GM21360 (cell line): ENCODE measurements at regions not wholly inside any gene's neighbourhood (a gene's known extent, or its start where the extent isn't known, plus 50 kb on each side); places are given as distances from the start of the nearest gene placed in this dataset.
"Not testable (repeated sequence)": the region's sequence is repeated elsewhere in the genome, so short reads cannot be mapped to it uniquely, and the experiment has no call there.

ENCODE experiments used
- ATAC-seq: cut with Tn5 transposase; IDR thresholded peaks from one replicate; pipeline ENCODE4 v1.9.1; 2021; ENCODE audit warnings: mild to moderate bottlenecking, moderate library complexity; ENCODE audit not compliant: unreplicated experiment

DNA sequence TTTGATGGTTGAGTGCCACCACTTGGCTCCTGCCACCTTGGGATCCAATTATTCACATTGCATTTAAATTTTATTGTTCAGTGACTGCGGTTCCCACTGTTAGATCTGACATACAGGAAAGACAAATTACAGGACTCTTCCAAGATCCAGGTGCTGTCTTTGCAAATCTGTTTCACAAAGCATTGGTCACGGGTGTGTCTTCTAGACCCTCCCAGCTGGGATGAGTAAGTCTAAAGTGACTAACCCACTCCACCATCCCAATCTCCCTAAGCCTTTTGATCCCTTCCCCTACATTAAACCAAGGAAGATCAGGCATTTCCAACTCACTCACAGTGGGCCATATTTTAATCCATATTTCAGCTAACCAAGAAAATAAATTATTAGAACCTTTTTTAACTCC lies 1016.3 kb upstream of the CTNND2 start:
- no peak for ATAC-seq

DNA sequence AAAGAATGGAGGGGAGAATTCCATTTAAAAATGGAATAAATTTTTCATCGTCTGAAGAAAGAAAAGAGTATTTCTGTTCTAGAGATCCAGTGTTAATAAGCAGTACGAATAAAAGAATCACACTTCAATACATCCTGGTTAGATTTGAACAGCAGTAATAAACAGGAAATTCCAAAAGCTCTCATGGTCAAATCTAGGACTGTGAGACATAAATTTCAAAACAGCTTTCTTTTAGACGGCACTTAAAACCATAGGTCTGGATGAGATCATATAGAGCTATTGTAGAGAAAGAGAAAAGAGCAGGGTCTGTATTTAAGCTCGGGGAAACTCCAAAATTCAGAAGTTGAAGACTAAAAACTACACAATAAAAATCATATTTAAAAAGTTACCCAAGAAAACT lies 1006.9 kb upstream of the CTNND2 start:
- ATAC-seq, result no peak

DNA sequence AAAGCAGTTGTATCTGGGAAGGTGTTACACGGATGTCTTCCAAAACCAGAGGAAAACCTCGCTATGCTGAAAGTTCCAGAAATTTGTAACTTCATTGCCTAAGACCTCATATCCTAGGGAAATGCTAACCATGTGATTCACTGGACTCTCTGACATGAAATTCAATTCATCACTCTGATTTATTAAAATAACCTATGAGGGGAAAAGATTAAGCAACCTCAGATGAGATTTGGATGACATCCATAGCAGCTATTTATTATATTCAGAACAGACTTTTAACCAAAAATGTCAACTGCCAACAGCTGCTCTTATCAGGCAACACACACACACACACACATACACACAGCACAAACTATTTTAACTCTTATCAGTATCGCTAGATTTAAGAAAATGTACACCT lies 1006.4 kb upstream of the CTNND2 start:
- no peak for ATAC-seq

DNA sequence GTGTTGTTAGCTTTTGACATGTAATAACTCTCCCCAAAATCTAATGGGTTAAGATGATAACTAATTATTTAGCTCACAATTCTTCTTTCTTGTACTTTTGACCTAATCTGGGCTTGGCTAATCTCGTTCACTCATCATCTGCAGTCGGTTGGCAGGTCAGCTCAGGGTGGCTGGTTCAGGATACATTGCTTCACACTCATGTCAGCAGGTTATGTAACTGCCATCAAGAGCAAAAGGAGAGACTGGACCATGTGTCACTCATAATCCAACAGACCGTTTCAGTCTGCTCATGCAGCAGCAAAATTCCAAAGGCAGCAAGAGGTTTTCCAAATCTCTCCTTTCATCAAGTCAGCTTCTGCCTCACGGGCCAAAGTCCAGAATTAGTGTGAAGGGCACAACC lies 998.4 kb upstream of the CTNND2 start:
- no peak for ATAC-seq

DNA sequence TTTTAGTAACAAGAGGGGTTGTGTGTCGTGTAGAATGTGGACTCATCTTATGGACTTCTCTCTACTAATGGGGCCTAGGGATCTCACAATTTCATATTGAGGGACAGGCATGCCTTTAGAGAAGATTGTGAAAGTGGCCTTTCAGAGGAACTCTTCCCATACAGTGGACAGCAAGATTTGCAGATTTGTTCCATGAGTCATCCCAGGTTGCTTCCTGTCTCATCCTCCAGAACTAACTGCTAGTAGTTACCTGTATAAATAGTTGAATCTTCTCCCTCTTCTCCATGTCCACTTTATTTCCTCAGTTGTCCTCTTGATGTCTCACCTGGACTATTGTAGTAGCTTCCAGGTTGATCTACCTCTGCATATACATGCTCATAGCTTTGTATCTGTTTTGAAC lies 997.5 kb upstream of the CTNND2 start:
- no peak for ATAC-seq

DNA sequence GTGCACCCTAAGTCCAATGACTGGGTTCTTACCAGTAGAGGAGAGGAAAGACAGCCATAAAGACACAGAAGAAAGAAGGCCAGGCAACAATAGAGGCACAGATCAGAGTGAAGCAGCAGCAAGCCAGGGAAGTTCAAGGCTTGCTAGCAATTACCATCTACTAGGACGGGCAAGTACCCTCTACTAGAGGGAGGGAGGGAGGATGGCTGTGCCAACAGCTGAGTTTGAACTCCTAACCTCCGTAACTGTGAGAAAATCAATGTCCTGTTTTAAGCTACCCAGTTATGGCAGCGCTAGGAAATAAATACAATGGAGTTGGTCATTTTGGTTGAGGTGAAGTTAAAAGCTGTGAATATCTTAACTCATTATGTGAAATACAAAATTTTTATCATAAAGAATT lies 991.8 kb upstream of the CTNND2 start:
- ATAC-seq, result no peak

DNA sequence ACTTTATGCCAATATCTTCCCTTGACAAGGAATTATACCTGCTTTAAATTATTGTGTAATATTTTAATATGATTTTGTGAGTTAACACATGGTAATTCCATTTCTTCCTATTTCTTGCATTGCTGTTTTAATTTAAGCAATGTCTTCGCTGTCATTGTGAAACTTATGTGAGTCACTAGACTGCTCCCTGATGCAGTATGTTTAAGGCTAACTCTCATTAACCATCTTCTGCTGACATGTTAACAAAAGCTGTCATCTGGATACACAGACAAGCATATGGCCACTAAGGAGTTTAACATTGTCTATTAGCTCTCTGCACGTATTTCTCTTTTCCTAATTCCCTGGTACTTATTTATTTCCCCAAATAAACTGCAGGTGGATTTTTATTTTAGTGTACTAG lies 980.8 kb upstream of the CTNND2 start:
- ATAC-seq, result no peak

DNA sequence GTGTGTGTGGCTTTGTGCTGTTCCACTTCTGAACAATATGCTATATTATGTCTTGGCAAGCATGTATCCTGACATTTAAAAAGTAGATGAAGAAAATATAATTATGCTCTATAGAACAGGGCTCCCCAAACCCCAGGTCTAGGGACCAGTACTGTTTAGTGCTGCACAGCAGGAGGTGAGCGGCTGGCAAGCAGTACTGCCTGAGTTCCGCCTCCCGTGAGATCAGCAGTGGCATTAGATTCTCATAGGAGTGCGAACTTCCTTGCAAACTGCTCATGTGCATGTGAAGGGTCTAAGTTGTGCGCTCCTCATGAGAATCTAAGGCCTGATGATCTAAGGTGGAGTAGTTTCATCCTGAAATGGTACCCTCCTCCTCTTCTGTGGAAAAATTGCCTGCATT lies 979.1 kb upstream of the CTNND2 start:
- ATAC-seq, result no peak

DNA sequence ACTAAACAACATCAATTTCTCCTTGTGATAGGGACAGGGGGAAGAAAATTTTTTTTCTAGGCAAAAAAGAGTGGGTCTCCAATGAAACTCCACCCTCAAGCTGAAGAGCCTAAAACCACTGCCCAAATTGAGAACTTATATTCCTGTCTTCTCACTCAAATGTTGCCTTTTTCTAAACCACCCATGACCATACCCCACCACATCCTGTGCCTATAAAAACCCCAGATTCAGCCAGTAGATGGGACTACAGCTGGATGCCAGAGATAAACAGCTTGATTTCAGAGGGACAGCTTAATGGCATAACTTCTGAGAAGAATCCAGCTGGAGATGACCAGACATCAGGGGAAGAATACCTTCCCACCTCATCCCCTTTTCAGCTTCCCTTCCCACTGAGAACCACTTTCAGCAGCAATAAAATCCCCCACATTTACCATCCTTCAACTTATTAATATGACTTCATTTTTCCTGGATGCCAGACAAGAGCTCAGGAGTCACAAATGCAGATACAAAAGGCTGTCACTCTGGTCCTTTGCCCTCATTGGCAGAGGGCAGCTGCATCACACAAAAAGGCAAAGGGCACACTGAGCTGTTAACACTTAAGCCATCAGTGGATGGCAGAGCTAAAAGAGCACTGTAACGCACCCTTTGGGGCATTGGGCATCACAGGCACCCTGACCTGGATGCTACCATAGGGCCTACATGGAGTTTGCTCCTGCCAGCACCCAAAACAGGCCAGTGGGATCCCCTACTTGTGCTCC lies 972.5 kb upstream of the CTNND2 start:
- ATAC-seq, result no peak

DNA sequence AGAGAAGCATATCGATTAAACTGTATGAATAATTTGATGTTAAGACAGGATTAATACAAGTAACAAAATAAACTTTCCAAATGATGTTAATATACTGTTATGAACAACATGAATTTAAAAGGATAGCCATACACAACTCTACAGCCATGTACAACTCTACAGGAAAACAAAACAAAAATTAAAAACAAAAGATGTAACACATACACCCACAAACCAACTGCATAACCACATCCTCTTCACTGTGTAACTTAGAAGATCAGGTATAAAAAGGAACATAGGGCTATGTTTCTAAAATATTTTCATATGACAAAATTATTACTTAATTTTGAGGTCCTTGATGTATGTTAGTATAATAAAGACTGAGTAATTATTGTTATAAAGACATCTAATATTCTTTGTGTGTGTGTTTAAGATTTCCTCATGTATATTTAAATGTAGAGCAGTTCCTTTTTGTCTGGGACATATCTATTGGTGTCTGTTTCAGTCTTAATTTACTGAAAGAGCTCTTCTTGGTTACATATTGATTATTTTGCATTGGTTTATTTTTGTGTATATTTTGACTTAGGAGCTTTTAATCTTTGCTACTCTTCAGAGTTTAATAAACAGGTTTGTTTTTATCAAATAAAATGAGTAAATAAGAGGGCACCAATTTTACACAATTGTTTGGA lies 966.8 kb upstream of the CTNND2 start:
- ATAC-seq, result no peak

DNA sequence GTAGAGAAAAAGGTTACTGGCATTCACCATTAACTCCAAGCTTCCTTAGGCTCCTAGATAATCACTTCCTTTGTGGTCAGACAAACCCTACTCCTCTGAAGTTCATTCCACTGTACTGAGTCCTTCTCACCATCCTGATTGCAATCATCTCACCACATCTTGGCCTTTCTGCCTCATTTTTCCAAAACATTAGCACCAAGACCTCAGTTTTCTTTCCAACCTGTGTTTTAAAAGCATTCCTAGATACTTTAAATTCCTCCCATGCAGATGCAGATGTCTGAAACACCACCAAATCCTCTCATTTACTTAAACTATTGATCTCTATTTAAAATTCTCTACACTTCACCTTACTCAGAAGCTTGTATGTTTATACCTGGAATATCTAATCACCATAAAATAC lies 961.3 kb upstream of the CTNND2 start:
- ATAC-seq, result no peak

DNA sequence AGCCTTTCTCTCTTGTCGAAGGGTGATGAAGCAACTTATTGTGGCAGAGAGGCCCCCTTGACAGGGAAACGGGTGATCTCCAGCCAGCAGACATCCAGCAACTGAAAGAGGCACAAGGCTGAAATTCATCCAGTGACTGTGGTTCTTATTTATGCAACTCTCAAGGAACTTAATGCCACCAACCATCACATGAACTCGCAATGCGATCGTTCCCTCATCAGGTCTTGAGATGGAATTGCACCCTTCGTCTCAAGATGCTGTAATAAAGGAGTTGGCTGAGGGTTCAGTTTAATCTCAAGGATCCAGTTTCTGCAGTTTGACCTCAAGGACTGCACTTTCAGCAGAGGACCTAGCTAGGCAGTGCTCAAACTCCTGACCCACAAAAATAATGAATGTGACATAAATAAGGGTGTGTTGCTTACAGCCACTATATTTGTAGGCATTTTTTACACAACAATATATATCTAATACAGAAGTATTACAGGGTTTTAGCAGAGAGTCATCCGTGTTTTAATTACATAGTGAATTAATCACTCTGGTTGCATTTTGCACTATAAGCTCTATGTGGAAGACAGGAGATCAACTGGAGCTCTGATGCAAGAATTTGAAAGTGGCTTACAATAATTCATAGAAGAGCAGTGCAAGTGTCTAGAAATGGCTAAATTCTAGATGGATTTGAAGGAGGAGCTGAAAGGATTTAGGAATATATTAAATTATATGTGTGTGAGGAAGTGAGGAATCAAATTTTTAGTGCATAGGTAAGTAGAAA lies 957.8 kb upstream of the CTNND2 start:
- no peak for ATAC-seq

DNA sequence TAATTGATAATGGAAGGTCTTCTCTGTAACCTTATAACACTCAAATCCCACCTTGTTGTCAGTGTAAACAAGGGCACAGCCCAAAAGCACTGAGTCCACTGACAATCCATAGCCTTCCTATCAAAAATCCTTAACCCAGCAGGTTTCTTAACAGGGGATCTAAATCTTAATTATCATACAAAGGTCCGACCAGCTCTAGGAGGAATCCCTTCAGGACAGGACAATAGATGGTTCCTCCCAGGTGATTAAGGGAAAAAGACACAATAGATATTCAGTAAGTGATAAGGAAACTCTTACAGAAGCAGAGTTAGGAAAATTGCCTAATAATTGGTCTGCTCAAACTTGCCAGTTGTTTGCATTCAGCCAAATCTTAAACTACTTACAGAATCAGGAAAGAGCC lies 951.9 kb upstream of the CTNND2 start:
- ATAC-seq, result not testable (repeated sequence)

DNA sequence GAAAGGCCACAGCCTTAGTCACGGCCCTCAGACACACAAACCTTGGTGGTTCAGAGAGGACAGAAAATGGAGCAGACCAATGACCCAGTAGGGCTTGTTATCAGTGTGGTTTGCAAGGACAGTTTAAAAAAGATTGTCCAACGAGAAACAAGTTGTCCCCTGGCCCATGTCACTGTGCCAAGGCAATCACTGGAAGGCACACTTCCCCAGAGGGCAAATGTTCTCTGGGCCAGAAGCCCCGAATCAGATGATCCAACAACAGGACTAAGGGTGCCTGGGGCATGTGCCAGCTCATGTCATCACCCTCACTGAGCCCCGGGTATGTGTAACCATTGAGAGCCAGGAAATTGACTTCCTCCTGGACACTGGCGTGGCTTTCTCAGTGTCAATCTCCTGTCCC lies 950.1 kb upstream of the CTNND2 start:
- no peak for ATAC-seq

DNA sequence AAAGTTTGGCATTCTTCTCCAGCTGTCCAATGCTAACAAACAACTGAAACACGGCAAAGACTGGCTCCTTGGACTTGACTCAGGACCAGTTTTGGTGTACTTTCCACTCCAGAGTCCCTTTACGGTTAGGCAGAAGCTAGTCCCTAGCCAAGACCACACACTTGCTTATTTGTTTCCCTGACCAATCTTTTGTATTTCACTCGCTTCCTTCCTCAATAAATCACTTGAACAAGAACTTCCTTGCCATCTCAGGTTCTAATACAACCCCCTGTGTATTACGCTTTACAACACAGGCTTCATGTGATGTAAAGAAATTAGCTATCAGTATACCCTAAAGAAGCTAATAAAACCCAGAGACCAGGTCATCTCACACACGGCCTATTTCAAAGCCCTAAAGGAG lies 947.5 kb upstream of the CTNND2 start:
- ATAC-seq, result no peak

DNA sequence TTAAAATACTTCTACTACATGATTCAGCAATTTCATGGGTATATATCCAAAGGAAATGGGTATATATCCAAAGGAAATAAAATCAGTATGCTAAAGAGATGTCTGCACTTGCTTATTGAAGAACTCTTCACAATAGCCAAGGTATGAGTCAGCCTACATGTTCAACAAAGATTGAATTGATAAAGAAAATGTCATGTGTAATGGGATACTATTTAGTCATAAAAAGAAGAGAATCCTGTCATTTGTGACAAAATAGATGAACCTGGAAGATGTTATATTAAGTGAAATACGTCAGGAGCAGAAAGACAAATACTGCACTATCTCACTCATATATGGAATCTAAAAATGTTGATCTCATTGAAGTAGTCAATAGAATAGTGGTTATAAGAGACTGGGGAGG lies 944.5 kb upstream of the CTNND2 start:
- no peak for ATAC-seq

DNA sequence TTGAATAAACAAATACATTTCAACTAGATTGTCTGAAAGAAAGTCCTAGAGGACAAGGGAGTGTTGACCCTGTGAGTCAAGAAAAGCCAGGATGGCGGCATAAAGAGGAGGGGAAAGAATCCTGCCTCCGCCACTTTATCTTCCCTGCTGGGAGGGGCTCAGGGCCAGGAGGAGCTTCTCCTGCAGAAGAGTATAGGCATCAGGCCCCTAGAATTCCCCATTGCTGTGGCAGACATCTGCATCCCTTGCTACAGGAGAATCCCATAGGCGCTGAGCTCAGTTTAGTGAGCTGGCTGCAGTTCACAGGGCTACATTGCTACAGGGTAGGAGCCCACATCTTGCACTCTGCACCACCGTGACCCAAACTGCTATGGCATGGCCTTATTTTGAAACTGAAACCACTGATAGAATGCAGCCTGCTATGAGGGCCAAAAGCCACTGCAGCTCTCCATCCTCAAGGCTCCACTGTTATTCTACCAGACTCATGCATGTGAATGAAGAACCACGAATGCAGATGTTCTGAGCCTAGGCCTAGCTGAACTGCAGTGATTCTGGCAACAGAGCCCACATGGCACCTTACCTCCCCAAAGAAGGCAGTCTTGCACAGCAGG lies 941.4 kb upstream of the CTNND2 start:
- no peak for ATAC-seq

DNA sequence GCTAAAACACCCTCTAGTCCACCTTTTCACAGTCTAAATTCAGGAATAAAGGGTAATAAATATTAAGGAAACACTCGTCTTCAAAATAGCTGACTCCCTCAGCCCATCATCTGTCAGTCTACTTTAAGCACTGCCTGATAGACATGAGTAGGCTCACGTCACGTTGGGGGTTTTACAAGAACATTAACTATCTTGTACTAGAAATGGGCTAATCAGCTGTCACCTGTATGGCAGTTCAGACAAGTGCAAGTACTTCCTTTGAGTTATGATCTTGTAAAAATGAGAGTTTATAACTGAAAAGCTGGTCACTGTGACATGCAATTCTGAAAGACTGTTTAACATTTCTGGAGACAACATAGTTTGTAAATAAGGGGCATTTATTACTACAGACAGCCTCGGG lies 936.7 kb upstream of the CTNND2 start:
- ATAC-seq, result no peak

DNA sequence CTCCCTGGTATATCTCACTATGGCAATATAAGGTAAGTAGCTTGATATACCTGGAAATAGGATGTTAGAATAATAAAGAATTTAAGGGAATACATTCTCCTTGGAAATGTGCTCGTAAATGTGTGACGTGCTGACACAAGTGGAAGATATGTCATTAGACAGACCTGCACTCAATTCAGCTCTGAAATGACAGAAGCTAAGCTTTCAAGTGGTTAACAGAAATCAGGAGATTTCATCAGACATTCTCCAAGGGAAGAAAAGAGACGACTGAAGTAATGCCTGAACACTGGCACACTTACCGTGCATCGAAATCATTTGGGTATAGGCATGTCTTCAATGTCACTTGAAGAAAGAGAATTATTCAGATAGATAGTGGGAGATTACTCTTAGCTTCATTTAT lies 933.3 kb upstream of the CTNND2 start:
- ATAC-seq, result no peak

DNA sequence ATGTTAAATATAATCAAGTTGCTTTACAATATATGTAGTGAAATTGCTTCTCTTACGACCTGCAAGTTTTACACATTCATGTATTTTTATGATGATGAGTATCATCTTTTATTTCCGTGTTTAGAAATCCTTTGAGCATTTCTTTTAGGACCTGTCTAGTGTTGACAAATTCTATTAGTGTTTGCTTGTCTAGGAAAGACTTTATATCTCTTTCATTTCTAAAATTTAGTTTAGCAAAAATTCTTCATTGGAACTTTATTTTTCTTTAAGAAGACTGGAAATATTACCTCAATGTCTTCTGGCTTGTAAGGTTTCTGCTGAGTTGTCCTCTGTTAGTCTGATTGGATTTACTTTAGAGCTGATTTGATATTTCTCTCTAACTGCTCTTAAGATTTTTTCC lies 920.9 kb upstream of the CTNND2 start:
- no peak for ATAC-seq

DNA sequence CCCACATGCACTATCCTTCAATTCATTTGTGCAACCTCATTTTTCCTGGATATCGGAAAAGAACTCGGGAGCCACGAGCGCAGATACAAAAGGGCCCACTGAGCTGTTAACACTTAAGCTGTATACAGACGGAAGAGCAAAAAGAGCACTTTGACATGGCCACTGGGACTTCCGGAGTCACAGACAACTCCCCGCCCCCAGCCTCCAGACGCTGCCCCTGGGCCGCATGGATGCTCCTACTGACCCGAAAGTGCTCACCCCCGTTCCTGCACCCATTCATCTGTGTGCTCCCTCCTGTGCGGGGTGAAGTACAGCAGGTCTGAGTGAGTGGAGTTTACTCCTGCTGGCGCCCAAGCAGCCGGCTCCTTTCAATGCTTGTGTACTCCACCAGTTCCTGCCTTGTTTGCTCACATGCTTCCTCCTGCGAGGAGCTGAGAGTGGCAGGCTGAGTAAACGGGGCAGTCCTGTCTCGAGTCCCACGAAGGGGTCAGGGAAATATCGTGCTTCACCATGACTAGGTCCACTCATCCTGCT lies 901.0 kb upstream of the CTNND2 start:
- no peak for ATAC-seq
